Prostate gland (tissue), 2 donors: ENCODE measurements at regions not wholly inside any gene's neighbourhood (a gene's known extent, or its start where the extent isn't known, plus 50 kb on each side); places are given as distances from the start of the nearest gene placed in this dataset.

Source experiments
- CTCF ChIP-seq, 4 experiments: fragments of 200-600 bp in 2 of 4; fragments of 450-650 bp in 2 of 4; sonication (generic) in 2 of 4; IDR thresholded peaks; 1 replicate in 3 of 4; 2 replicates in 1 of 4; pipeline ENCODE4 v1.5.1; 2016 to 2019; ENCODE audit warnings: antibody characterized with exemption in 4 of 4, mild to moderate bottlenecking in 2 of 4, moderate library complexity in 2 of 4
- POLR2AphosphoS5 ChIP-seq: sonication (generic); formaldehyde crosslinking; IDR thresholded peaks from one replicate; pipeline ENCODE4 v1.6.1; 2017; ENCODE audit warnings: antibody characterized with exemption

GRCh38 chr6:14969126-14969525 is 276.7 kb upstream of the JARID2 start:
- TF ChIP-seq CTCF (IDR thresholded peaks at IDR 0.05) (no peak), POLR2AphosphoS5 (no peak)
